ENCODE measurements at regions not wholly inside any gene's neighbourhood (a gene's known extent, or its start where the extent isn't known, plus 50 kb on each side); places are given as distances from the start of the nearest gene placed in this dataset.

DNA sequence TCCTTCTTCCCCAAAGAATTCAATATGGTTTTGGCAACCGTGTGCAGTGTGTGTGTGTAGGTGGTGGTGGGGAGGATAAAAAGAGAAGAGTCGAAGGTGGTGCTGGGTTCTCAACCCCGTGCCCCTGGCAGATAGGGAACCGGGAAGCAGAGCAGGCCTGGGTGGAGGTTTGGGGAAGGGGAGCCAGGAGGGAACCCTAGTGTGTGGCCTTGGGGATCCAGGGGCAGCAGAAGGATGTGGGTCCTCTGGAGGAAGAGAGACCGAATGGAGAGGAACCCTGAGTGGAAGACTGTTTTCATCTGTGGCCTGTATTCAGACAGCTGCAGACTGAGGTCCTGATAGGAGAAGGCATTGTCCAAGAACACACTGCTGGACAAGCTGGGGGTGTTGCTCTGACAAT lies 73.3 kb upstream of the B3GAT1 start:
- no peak for TF ChIP-seq POLR2A (IDR thresholded peaks at IDR 0.05)
- TF ChIP-seq, protein P1, sequence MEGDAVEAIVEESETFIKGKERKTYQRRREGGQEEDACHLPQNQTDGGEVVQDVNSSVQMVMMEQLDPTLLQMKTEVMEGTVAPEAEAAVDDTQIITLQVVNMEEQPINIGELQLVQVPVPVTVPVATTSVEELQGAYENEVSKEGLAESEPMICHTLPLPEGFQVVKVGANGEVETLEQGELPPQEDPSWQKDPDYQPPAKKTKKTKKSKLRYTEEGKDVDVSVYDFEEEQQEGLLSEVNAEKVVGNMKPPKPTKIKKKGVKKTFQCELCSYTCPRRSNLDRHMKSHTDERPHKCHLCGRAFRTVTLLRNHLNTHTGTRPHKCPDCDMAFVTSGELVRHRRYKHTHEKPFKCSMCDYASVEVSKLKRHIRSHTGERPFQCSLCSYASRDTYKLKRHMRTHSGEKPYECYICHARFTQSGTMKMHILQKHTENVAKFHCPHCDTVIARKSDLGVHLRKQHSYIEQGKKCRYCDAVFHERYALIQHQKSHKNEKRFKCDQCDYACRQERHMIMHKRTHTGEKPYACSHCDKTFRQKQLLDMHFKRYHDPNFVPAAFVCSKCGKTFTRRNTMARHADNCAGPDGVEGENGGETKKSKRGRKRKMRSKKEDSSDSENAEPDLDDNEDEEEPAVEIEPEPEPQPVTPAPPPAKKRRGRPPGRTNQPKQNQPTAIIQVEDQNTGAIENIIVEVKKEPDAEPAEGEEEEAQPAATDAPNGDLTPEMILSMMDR (IDR thresholded peaks at IDR 0.05) = no peak

Measured in sigmoid colon (tissue), 3 donors.